Inferior parietal cortex (tissue), 1 donor: ENCODE measurements at regions not wholly inside any gene's neighbourhood (a gene's known extent, or its start where the extent isn't known, plus 50 kb on each side); places are given as distances from the start of the nearest gene placed in this dataset.
"Not testable (repeated sequence)": the region's sequence is repeated elsewhere in the genome, so short reads cannot be mapped to it uniquely, and the experiment has no call there.

ENCODE experiments used
- DNase-seq: peaks from one replicate; pipeline ENCODE4 v3.0.0-alpha.2; 2016; ENCODE audit errors: extremely low spot score

DNA sequence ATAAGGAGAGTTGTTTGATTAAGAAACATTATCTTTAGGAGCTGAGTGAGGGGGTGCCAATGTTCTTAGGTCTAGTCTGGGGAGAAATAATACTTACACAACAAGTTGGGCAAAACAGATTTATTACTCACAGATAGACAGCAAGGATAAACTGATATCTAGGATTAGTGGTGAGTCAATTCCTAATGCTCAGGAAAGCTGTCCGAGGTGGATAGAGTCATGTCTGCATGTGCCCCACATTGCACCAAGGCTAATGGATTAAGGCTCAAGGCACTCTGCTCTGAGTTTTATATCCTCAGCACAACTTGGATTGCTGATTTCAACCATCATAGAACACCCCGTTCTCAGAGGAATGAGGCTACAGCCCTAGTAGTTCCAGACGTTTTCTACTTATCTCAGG, 1042.3 kb downstream of the OTOL1 start:
- no peak for DNase-seq

DNA sequence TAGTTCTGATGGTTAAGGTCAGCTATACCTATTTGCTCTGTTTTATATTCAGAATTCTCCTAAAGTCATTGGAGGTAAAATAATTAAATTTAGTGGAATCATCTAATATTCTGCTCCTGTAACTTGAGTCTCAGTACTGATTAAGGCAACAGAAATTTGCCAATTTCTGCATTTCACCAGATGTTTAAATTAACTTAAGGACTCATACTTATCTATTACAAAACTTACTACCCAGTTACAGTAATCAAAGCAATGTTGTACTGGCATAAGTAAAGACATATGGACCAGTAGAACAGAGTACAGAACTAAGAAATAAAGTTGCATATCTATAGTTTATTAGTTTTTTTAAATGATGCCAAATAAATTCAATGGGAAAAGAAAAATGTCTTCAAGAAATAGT, 1043.8 kb downstream of the OTOL1 start:
- no peak for DNase-seq

DNA sequence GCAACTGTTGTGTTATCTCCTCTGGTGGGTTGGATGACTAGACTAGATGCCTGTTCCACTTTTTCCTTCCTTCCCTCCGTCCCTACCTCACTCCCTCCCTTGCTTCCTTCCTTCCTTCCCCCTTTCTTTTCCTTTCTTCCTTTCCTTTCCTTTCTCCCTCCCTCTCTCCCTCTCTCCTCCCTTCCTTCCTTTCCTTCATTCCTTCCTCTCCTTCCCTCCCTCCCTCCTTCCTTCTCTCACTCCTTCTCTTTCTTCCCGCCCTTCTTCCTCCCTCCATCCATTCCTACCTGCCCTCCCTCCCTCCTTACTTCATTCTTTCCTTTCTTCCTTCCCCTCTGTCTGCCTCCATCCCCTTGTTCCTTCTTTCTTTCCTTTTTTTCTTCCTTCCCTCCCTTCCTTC, 1045.3 kb downstream of the OTOL1 start:
- DNase-seq, result no peak

DNA sequence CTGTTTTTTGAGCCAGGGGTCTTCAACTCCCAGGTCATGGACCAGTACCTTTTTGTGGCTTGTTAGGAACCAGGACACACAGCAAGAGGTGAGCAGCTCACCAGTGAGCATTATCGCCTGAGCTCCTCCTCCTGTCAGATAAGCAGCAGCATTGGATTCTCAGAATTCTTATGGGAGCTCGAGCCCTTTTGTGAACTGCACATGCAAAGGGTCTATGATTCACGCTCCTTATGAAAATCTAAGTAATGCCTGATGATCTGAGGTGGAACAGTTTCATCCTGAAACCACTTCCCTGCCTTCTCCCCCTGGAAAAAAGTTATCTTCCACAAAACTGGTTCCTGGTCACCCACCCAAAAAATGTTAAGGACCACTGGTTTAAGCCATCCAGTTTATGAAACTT, 1047.6 kb downstream of the OTOL1 start:
- DNase-seq, result no peak

GRCh38 chr3:162546910-162547309, 1050.3 kb downstream of the OTOL1 start:
- no peak for DNase-seq

DNA sequence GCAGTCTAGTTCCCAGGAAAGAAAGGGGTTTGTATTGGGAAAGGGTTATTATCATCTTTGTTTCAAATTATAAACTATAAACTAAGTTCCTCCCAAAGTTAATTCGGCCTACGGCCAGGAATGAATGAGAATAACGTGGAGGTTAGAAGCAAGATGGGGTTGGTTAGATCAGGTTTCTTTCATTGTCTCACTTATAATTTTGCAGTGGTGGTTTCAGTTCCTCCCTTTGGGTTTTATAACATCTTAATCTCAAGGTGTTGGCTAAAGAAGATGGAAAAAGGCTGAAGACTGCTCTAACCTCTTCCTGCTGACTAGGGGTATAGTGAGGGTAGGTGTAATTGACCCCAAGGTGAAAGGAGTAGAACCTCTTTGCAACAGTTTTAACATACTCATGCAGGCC, 1050.7 kb downstream of the OTOL1 start:
- DNase-seq, result no peak

DNA sequence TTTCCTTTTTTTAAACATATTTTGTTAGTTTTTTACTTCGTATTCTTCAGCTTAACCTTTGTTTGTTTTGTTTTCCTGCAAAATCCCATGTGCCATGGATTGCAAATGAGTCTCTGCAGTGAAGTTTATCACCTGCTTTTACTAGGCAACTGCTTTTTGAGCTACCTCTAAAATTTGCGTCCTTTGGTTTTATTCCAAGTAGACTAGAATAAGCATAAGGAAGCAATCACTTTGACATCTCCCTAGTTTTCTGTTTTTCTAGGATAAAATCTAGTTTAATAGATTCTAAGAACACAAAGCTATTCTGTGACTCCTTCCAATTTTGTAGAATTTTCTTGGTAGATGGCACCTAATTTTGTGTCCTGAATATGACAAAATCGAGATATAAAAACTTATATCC, 1059.2 kb downstream of the OTOL1 start:
- no peak for DNase-seq

DNA sequence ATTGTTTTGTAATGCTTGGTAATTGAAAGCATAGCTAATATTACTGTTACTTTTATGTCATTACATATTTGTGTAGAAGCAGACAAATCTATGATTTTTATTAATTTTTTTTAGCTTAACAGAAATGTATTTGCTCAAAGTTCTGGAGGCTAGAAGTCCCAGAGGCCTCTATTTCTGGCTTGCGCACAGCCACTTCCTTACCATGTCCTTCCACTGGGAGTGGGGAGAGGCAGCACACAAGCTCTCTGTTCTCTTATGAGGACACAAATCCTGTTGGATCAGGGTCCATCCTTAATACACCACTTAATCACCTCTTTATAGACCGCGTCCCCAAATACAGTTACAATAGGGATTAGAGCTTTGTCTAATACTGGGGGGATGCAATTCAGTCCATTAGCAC, 1061.4 kb downstream of the OTOL1 start:
- DNase-seq, result no peak

DNA sequence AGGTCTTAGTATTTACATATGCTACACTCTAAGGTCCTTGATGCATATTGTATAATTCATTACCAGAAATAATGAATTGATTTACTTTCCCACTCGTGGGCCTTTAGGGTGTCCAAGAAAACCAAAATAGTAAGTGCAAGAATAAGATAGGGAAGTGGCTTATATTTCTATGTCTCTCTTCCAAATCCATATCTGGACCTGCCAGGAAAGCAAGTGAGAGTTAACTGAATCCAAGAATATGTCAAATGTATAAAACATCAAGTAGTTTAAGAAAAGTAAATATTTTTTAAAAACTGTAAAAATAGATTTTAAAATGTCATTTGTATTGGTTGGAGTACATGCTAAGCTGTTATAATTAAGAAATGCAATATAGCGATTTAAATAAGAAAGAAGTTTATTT, 1072.1 kb downstream of the OTOL1 start:
- no peak for DNase-seq

DNA sequence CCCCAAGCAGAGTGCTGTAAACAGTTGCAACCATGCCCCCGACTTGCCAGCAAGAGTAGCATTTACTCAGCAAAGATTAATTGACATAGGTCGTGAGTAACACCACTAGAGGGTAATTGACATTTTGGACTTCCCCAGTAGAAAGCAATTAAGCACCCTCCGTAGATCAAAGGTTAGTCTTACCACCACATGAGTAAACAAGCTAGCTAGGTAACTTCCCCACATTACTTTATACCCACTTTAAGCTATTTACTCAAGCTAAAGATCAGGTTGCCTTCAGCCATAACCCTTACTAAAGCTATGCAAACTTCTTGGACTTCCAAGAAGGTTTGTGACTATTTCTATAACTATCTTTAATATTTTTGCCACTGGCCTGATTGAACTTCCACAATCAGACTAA, 1072.7 kb downstream of the OTOL1 start:
- DNase-seq, result no peak

- DNase-seq, result no peak
Measured at GRCh38 chr3:162584986-162585385, 1088.4 kb downstream of the OTOL1 start.

- no peak for DNase-seq
Measured at GRCh38 chr3:162586591-162586990, 1090.0 kb downstream of the OTOL1 start.

DNA sequence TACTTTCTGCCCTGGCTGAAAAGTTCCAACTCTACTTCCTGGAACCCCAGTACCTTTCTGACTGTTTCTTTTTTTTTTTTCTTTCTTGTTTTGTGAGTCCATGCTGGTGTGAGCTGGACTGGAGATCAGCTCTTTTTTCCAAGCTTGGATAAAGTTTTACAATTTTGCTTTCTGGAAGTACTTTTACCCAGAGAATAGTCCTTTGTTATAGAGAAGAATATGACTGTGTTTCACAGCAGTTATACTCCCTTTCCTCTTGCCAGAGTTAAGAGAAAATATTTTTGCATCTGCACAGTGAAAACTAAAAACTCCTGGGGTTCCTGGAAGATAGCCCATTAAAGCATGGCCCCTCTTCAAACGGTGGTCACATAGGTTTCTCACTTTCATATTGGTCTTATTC, 1100.6 kb downstream of the OTOL1 start:
- no peak for DNase-seq

- not testable (repeated sequence) for DNase-seq
Measured at GRCh38 chr3:162598500-162598899, 1101.9 kb downstream of the OTOL1 start.

- DNase-seq, result not testable (repeated sequence)
Measured at GRCh38 chr3:162599742-162600141, 1103.1 kb downstream of the OTOL1 start.

GRCh38 chr3:162601101-162601670, 1104.6 kb downstream of the OTOL1 start:
- DNase-seq, result no peak

DNA sequence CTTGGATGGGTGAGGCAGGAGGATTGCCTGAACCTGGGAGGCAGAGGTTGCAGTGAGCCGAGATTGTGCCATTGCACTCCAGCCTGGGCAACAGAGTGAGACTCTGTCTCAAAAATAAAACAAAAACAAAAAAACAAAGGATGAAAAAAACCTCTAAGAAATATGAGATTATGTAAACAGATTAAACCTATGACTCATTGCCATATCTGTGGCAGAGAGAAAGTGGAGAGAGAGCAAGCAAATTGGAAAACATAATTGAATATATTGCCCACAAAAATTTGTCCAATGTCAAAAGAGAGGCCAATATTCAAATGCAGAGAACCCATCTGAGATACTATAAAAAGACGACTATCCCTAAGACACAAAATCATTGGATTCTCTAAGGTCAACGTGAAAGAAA, 1106.0 kb downstream of the OTOL1 start:
- no peak for DNase-seq

DNA sequence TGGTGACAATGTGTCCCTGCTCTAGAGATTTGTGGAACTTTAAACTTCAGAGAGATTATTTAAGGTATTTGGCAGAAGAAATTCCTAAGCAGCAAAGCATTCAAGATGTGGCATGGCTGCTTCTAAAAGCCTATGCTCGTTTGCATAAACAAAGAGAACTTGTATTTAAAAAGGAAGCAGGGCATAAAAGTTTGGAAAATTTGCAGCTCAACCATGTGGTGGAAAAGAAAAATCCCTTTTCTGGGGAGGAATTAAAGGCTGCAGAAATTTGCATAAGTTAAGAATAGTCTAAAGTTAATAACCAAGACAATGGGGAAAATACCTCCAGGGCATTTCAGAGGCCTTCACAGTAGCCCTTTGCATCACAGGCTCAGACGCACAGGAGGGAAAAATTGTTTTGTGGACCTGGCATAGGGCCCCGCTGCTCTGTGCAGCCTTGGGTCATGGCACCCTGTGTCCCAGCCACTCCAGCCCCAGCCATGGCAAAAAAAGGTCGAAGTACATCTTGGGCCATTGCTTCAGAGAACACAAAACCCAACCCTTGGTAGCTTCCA, 1109.1 kb downstream of the OTOL1 start:
- DNase-seq, result no peak

GRCh38 chr3:162610261-162610660, 1113.7 kb downstream of the OTOL1 start:
- DNase-seq, result no peak

GRCh38 chr3:162612991-162613390, 1116.4 kb downstream of the OTOL1 start:
- no peak for DNase-seq

GRCh38 chr3:162626172-162626571, 1129.6 kb downstream of the OTOL1 start:
- no peak for DNase-seq

DNA sequence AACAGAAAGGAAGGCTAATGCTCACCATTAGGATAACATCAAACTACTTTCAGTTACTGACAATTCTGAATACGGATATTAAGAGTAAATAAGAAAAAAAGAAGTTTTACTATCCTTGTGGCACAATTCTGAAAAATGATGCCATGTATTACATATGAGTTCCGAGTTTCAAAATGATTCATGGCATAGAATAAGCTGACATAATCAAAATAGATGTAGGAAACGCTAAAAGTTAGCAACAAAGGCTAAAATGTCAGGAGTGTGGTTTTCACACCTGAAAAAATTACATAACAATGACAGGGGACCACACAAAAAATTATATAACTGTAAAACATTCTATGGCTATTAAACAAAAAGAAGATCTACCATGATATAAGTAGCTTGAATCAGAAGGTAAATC, 1131.9 kb downstream of the OTOL1 start:
- no peak for DNase-seq

DNA sequence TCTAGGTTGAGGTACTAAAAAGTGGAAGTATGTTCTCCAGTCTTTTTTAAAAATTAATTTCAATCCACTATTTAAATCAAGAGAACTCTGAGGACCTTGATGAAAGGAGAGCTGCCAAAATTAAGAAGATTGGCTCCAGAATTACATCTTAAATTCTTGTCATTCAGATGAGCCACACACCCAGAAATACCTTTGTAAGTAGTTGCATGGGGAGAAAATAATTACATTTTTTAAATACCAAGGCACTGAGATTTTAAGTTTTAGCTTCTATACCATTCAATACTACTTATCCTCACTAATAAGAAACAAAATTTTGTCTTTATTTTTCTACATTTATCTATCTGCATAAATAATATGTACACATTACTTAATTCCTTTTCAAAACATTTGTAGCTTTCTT, 1132.8 kb downstream of the OTOL1 start:
- DNase-seq, result no peak

- no peak for DNase-seq
Measured at GRCh38 chr3:162632672-162633071, 1136.1 kb downstream of the OTOL1 start.
